ENCODE measurements at regions not wholly inside any gene's neighbourhood (a gene's known extent, or its start where the extent isn't known, plus 50 kb on each side); places are given as distances from the start of the nearest gene placed in this dataset.
"Not testable (repeated sequence)": the region's sequence is repeated elsewhere in the genome, so short reads cannot be mapped to it uniquely, and the experiment has no call there.

GRCh38 chr2:106257830-106258229 lies 63.7 kb upstream of the UXS1 start:
- TF ChIP-seq ZNF274 (IDR thresholded peaks at IDR 0.05; ENCODE audit: low read depth, low read length): no peak
- H3K4me3 ChIP-seq (ENCODE audit: low read length): no peak overlapping the region

DNA sequence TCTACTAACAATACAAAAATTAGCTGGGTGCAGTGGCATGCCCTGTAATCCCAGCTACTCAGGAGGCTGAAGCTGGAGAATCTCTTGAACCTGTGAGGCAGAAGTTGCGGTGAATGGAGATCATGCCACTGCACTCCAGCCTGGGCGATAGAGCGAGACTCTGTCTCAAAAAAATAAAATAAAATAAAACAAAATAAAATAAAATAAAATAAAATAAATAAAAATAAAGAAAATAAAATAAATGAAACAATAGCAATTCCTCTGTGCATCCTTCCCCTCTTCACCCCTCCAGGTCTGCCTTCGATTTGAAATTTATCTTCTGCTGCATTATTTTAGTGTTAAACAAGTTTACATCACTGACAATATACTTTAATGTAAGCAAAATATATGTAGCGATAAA lies 63.0 kb upstream of the UXS1 start:
- TF ChIP-seq ZNF274 (IDR thresholded peaks at IDR 0.05; ENCODE audit: low read depth, low read length): no peak
- no peak overlapping the region for H3K4me3 ChIP-seq (ENCODE audit: low read length)

GRCh38 chr2:106249157-106249828 lies 55.2 kb upstream of the UXS1 start:
- H3K4me3 ChIP-seq (ENCODE audit: low read length): not testable (repeated sequence)

GRCh38 chr2:106248548-106249151 lies 54.5 kb upstream of the UXS1 start:
- H3K4me3 ChIP-seq (ENCODE audit: low read length): not testable (repeated sequence)
